ENCODE measurements at regions not wholly inside any gene's neighbourhood (a gene's known extent, or its start where the extent isn't known, plus 50 kb on each side); places are given as distances from the start of the nearest gene placed in this dataset.

DNA sequence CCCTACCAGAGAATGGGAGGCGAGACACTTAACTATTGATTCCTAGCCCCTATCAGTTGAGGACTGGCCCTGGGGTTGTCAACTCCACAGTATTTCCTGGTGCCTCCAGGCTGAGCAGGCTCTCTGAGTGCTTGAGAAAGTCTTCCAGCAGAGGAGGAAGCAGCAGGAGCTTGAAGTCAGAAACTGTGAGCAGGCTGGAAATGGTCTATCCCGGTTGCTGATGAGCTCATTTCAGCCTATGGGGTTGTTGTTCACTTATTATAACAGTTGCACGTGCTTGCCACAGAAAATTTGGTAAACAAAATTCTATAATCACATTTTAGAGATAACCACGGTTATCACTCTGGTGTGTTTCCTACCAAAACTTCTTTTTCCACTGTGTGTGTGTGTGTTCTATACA is 254.7 kb upstream of the THUMPD2 start:
- Histone ChIP-seq H2BK120ac (replicated peaks; ENCODE audit: low read depth, low read length) (no peak overlapping the region), H2BK5ac (ENCODE audit: low read depth, low read length) (no peak overlapping the region), H3K18ac (ENCODE audit: extremely low read depth, low read length) (no peak overlapping the region), H3K14ac (ENCODE audit: insufficient read length) (no peak overlapping the region), H2BK12ac (ENCODE audit: low read depth, low read length) (no peak overlapping the region), H3K9ac (replicated peaks in 1 of 4; ENCODE audit: extremely low read depth in 1 of 4, low read depth in 3 of 4, low read length in 3 of 4) (no peak overlapping the region), H2BK15ac (ENCODE audit: low read length) (no peak overlapping the region), H2AK5ac (ENCODE audit: low read depth, low read length) (no peak overlapping the region), H3K27ac (ENCODE audit: low read depth, low read length) (no peak overlapping the region), H4K20me1 (replicated peaks in 1 of 2; ENCODE audit: control insufficient read depth in 1 of 2, insufficient read depth in 2 of 2, low read length in 2 of 2) (no peaks in the 10 kb centered on the region), H3K4me1 (replicated peaks in 1 of 4; ENCODE audit: control insufficient read depth in 3 of 4, insufficient read depth in 4 of 4, low read length in 3 of 4) (no peaks in the 10 kb centered on the region), H3K9me3 (ENCODE audit: insufficient read depth in 2 of 2, low read depth in 1 of 2, low read length in 1 of 2) (peaks cover 4 to 5% of the 10 kb centered on the region in 2 experiments), H4K8ac (ENCODE audit: extremely low read depth, insufficient read depth, low read length) (no peak overlapping the region), H3K4ac (replicated peaks; ENCODE audit: insufficient read length, low read depth, low read length) (no peak overlapping the region), H3K23ac (ENCODE audit: insufficient read length) (no peak overlapping the region), H2BK20ac (ENCODE audit: low read length) (no peak overlapping the region), H3K23me2 (ENCODE audit: low read depth, low read length) (no peaks in the 10 kb centered on the region), H3K36me3 (ENCODE audit: control insufficient read depth in 2 of 4, insufficient read depth in 4 of 4, low read length in 3 of 4) (no peaks in the 10 kb centered on the region), H4K91ac (replicated peaks; ENCODE audit: insufficient read length, low read length) (no peak overlapping the region), H3K4me3 (ENCODE audit: extremely low read depth in 1 of 4, insufficient read depth in 2 of 4, low read depth in 3 of 4, low read length in 4 of 4) (no peak overlapping the region), H2AFZ (ENCODE audit: low read length) (no peak overlapping the region), H3K79me1 (ENCODE audit: low read depth, low read length) (no peaks in the 10 kb centered on the region), H4K5ac (ENCODE audit: insufficient read length, low read depth, low read length) (no peak overlapping the region), H3K79me2 (ENCODE audit: control insufficient read depth in 1 of 2, insufficient read depth in 2 of 2, low read length in 2 of 2) (no peaks in the 10 kb centered on the region), H3K27me3 (replicated peaks in 1 of 4; ENCODE audit: control insufficient read depth in 3 of 4, extremely low read depth in 1 of 4, insufficient read depth in 3 of 4, low read length in 3 of 4) (no peaks in the 10 kb centered on the region), H3K4me2 (ENCODE audit: insufficient read depth in 1 of 2, low read depth in 2 of 2, low read length in 2 of 2) (no peak overlapping the region), H3K56ac (replicated peaks; ENCODE audit: insufficient read length, low read depth, low read length) (no peak overlapping the region)
- no peak for FAIRE-seq
- ChIA-PET CTCF (ENCODE audit: partially characterized antibody) (no interaction called here), POLR2A (ENCODE audit: partially characterized antibody) (no interaction called here)
- DNase-seq (ENCODE audit: low read depth in 1 of 2, low spot score in 2 of 2): no peak
- TF ChIP-seq, protein P1, sequence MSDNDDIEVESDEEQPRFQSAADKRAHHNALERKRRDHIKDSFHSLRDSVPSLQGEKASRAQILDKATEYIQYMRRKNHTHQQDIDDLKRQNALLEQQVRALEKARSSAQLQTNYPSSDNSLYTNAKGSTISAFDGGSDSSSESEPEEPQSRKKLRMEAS (IDR thresholded peaks at IDR 0.05): no peak
- no peak for TF ChIP-seq EP300 (IDR thresholded peaks at IDR 0.05; ENCODE audit: borderline replicate concordance in 1 of 2, low read depth in 2 of 2, low read length in 2 of 2)
- no peak for TF ChIP-seq ASH2L (IDR thresholded peaks at IDR 0.05; ENCODE audit: low read length)
- 95% methylated on average over 4 of the region's 4 CpGs; no CpG with 5 or more reads in 1 of the 2 experiments for WGBS, 2 experiments (ENCODE audit: extremely low coverage in 1 of 2, insufficient coverage in 1 of 2, insufficient read length in 1 of 2, insufficient replicate concordance in 2 of 2, low coverage in 1 of 2, low lambda C conversion rate in 2 of 2, missing lambda C conversion rate in 1 of 2)

Measured in H1 (cell line).